ENCODE measurements at regions not wholly inside any gene's neighbourhood (a gene's known extent, or its start where the extent isn't known, plus 50 kb on each side); places are given as distances from the start of the nearest gene placed in this dataset.

GRCh38 chr13:97640268-97640667 lies 206.3 kb downstream of the RAP2A start:
- DNase-seq, result no peak

GRCh38 chr13:97648171-97648880 lies 214.4 kb downstream of the RAP2A start:
- DNase-seq, result no peak

GRCh38 chr13:97648881-97649224 lies 214.9 kb downstream of the RAP2A start:
- no peak for DNase-seq

GRCh38 chr13:97653443-97654140 lies 219.6 kb downstream of the RAP2A start:
- no peak for DNase-seq

DNA sequence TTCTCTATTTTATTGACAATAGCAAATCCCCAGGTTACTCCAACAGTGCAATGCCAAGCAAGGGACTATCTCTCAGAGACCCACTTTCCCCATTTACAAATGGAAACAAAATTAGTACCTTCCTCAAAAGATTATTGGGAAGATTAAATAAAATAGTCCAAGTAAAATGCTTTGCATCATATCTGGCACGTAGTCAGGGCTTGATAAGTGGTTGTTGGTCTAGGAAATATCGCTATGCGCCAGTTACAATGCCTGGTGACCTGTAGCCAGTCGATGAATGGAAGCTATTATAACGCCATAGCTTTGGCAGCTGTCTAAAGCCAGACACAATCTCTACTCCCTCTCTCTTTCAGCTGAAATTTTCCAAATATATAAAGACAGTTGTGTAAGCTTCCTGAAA lies 220.3 kb downstream of the RAP2A start:
- no peak for DNase-seq

GRCh38 chr13:97658556-97658955 lies 224.6 kb downstream of the RAP2A start:
- DNase-seq, result no peak

- no peak for DNase-seq
Measured at GRCh38 chr13:97659602-97660001, 225.6 kb downstream of the RAP2A start.

GRCh38 chr13:97660594-97661260 lies 226.8 kb downstream of the RAP2A start:
- DNase-seq, result no peak

GRCh38 chr13:97686594-97686993 lies 252.6 kb downstream of the RAP2A start:
- DNase-seq, result no peak

DNA sequence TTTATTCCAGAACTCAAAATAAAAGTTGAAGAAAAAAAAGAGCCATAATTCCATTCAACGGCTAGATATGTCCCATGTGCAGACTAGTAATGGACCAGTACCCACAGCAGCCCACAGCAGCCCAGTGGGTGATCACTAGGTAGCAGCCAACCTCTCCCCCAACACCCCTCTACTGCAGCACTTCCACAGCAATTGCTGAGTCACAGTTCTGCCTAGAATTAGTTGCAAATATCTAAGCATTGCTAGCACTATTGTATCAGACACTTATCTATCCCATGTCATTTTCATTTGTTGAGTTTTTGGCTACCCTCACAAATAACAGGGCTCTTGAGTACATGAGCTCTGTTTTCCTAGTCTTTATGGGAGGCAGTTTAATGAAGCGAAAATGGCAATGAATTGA lies 258.7 kb downstream of the RAP2A start:
- no peak for DNase-seq

DNA sequence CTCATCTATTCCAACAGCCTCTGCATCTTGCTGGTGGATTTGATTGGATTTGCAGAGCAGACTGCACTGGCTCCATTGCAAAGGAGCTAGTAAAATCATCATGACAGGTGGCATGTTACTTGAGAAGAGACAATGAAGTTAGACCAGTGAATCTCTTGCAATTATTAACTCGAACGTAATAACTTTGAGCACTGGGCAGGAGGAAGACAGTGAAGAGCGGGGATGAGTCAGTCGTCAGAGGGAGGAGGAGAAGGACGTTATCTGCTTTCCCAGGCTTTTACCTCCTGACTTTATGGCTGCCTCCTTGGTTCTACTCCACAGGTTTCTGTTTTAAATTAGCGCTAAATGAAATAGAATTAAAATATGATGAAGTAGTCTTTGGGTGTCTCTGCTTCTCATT lies 257.8 kb upstream of the IPO5 start:
- no peak for DNase-seq

- no peak for DNase-seq
Measured at GRCh38 chr13:97696921-97697320, 256.6 kb upstream of the IPO5 start.

DNA sequence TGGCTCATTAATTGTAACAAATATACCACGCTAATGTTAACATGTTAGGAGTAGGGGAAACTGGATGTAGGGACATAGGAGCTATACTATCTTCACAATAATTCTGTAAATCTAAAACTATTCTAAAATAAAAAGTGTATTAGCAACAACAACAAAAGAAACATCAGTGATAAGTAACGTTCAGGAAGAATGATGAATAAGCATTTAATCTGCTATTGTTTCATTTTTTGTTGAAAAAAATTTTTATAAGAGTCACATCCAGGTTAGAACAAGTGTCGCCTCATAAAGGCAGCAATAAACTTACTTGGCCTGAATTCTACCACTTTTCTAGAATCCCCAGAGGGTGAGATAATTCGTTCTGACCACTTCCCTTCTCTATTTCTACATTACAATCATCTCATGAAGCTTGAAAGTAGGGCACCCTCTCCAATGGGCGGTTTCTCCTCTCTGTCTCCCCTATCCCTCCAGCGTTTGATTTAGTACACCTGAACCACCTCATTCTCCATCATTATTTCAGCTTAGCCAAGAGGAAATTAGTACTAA lies 253.1 kb upstream of the IPO5 start:
- DNase-seq, result no peak

DNA sequence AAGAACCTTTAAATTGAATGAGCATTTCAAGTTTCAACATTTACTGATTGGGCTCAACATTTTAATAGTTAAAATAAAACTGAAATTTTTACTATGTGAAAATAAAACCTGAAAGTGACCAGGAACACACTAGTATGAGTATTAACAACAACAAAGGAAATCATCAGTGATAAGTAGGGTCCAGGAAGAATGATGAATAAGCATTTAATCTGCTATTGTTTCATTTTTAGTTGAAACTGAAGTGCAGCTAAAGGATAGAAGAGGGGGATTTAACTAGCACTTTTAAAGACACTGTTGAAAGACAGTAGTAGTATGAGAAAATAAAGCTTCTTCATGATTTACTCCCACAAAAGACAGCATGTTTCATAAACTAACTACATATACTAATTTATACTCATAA lies 250.9 kb upstream of the IPO5 start:
- DNase-seq, result no peak

DNA sequence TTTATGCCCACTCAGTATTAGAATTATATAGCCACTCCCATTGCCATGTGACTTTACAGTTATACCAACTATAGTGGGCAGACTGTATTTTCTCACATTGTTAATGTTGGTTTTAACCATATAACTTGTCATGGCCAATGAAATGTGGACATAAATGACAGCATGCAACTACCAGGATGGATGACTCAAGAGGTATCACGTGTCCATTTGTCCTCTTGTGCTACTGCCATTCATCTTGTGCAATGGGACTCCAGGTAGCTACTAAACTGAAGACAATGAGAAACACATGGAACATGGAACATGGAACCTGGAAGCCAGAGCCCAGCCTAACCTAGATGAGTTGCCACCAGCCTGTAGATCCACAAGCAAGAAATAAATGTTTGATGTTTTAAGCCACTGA lies 242.7 kb upstream of the IPO5 start:
- no peak for DNase-seq

DNA sequence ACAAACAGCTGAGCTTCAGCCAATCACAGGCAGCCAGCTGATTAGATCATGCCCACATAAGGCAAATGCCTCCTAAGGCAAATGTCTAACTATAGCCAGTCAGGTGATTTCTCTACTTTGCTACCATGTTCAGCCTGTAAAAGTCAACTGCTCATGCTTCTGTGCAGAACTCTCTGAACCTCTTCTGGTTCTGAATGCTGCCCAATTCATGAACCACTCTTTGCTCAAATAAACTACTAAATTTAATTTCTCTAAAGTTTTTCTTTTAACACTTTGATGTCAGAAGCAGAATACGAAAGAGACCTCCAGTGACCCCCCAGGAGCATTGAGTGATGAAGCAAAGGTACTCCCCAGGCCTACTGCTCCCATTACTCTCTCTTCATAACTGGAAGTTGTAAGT lies 240.7 kb upstream of the IPO5 start:
- no peak for DNase-seq

GRCh38 chr13:97715763-97716162 lies 237.7 kb upstream of the IPO5 start:
- no peak for DNase-seq

- DNase-seq, result no peak
Measured at GRCh38 chr13:97716746-97717145, 236.7 kb upstream of the IPO5 start.

- no peak for DNase-seq
Measured at GRCh38 chr13:97719736-97720135, 233.7 kb upstream of the IPO5 start.

DNA sequence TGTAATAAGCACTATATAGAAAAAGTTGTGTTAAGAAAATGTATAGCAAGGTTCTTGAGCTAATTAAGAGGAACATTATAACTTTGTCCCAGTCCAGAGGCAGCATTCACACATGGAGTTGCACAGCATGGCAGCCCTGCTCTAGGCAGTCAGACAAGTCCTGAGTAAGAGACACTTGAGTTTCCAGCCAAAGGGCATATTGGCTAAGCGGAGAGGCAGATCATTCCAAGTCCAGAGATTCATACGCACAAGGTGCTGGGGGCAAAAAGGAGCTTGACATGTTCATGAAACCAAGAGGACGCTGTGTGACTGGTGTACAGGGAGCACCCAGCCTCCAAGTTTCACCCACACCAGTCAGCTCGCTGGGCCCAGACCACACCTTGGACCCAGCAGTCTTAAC lies 232.6 kb upstream of the IPO5 start:
- no peak for DNase-seq

DNA sequence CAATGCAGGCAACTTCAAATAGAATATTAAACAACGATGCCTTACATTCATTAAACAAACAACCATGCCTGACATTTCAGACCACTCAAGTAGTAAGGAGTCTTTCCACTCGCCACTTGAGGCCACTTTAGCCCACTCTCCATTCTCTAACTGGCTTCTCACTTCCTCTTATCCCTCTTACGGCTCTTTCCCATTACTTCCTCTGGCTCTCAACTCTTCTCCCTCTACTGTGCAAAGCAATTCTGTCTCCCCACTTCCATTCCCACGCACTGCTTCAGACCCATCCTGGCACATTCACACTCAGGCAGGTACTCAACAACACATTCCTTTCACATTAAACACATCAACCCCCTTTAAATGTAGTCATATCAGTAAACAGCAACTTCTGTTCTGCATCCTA lies 229.8 kb upstream of the IPO5 start:
- DNase-seq, result no peak

- no peak for DNase-seq
Measured at GRCh38 chr13:97724450-97724849, 229.0 kb upstream of the IPO5 start.

- DNase-seq, result no peak
Measured at GRCh38 chr13:97726664-97727280, 226.7 kb upstream of the IPO5 start.

- no peak for DNase-seq
Measured at GRCh38 chr13:97727991-97728390, 225.5 kb upstream of the IPO5 start.

All from stimulated activated CD4-positive, alpha-beta T cell treated with anti-CD3 and anti-CD28 coated beads, Interleukin-2, amount 100 ng/mL, for 24 hours (primary cell).